ENCODE measurements at regions not wholly inside any gene's neighbourhood (a gene's known extent, or its start where the extent isn't known, plus 50 kb on each side); places are given as distances from the start of the nearest gene placed in this dataset.

GRCh38 chr3:154981201-154981600 lies 98.9 kb upstream of the MME start:
- no peaks in the 10 kb centered on the region for H3K4me1 Mint-ChIP-seq
- Histone ChIP-seq H3K4me3 (ENCODE audit: control extremely low read depth in 1 of 5, extremely low read depth in 1 of 5, insufficient read depth in 1 of 5, low read depth in 2 of 5, low read length in 4 of 5) (no peak overlapping the region), H3K27ac (ENCODE audit: low read length in 2 of 2) (no peak overlapping the region), H3K36me3 (replicated peaks in 1 of 2; ENCODE audit: control extremely low read depth in 1 of 2, control insufficient read depth in 1 of 2, extremely low read depth in 1 of 2, insufficient read depth in 2 of 2, low read length in 1 of 2) (no peaks in the 10 kb centered on the region), H3K27me3 (replicated peaks in 1 of 4; ENCODE audit: control extremely low read depth in 1 of 4, control insufficient read depth in 3 of 4, insufficient read depth in 4 of 4, low read length in 3 of 4) (no peaks in the 10 kb centered on the region), H3K9me3 (ENCODE audit: control extremely low read depth in 1 of 3, control insufficient read depth in 2 of 3, insufficient read depth in 1 of 3, low read length in 2 of 3) (no peaks in the 10 kb centered on the region), H4K20me1 (ENCODE audit: control insufficient read depth, insufficient read depth, low read length, poor library complexity, severe bottlenecking) (no peaks in the 10 kb centered on the region), H3K79me2 (ENCODE audit: control insufficient read depth, insufficient read depth, low read length) (no peaks in the 10 kb centered on the region), H2AFZ (ENCODE audit: insufficient read depth, low read depth, low read length, poor library complexity, severe bottlenecking) (no peak overlapping the region), H3K9ac (ENCODE audit: low read length) (no peak overlapping the region), H3K4me2 (replicated peaks; ENCODE audit: low read depth, low read length, poor library complexity, severe bottlenecking) (no peak overlapping the region), H3K4me1 (ENCODE audit: control insufficient read depth in 2 of 2, insufficient read depth in 2 of 2, low read length in 2 of 2) (no peaks in the 10 kb centered on the region)
- no peak for TF ChIP-seq EZH2 (IDR thresholded peaks at IDR 0.05; ENCODE audit: borderline replicate concordance, insufficient read depth, low read depth, low read length, poor library complexity, severe bottlenecking)
- TF ChIP-seq, protein P1, sequence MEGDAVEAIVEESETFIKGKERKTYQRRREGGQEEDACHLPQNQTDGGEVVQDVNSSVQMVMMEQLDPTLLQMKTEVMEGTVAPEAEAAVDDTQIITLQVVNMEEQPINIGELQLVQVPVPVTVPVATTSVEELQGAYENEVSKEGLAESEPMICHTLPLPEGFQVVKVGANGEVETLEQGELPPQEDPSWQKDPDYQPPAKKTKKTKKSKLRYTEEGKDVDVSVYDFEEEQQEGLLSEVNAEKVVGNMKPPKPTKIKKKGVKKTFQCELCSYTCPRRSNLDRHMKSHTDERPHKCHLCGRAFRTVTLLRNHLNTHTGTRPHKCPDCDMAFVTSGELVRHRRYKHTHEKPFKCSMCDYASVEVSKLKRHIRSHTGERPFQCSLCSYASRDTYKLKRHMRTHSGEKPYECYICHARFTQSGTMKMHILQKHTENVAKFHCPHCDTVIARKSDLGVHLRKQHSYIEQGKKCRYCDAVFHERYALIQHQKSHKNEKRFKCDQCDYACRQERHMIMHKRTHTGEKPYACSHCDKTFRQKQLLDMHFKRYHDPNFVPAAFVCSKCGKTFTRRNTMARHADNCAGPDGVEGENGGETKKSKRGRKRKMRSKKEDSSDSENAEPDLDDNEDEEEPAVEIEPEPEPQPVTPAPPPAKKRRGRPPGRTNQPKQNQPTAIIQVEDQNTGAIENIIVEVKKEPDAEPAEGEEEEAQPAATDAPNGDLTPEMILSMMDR (IDR thresholded peaks at IDR 0.05), result no peak
- H3K27ac Mint-ChIP-seq, result no peak overlapping the region
- no peak overlapping the region for H3K4me3 Mint-ChIP-seq
- no peaks in the 10 kb centered on the region for H3K27me3 Mint-ChIP-seq
- POLR2A ChIA-PET, result no interaction called here
- ATAC-seq (ENCODE audit: low read depth) (no peak), DNase-seq (no peak)
- CTCF ChIA-PET, result interaction anchor here (0.5 to 0.7 kb wide), 2 partner anchors 257 to 818 kb away, joined by 3 read pairs; no protein-coding TSS in a partner anchor
- H3K9me3 Mint-ChIP-seq (ENCODE audit: insufficient read depth), result no peaks in the 10 kb centered on the region
- intact Hi-C loops (cut with micrococcal nuclease), result no loop called here

DNA sequence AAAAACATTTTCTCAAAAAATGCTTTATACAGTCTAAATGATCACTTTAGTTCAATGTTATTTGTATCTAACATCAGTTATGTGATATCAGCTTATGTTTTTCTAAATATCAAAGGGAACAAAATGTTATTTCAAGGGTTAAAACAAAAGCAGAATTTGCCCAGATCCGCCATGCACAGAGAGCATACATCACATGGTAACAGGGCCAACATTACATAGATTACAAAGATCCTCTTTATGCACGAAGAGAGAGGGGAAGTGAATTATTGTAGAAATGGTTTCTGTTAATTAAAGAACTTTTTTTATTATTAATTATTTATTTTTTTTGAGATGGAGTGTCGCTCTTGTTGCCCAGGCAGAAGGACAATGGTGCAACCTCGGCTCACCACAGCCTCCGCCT lies 100.8 kb upstream of the MME start:
- ATAC-seq (ENCODE audit: low read depth) (no peak), DNase-seq (no peak)
- POLR2A ChIA-PET, result no interaction called here
- WGBS (ENCODE audit: insufficient coverage), result no CpG with 5 or more reads among the region's 5 CpGs
- no peak for TF ChIP-seq EZH2 (IDR thresholded peaks at IDR 0.05; ENCODE audit: borderline replicate concordance, insufficient read depth, low read depth, low read length, poor library complexity, severe bottlenecking)
- TF ChIP-seq, protein P1 (IDR thresholded peaks at IDR 0.05), result no peak
- Mint-ChIP-seq H3K9me3 (ENCODE audit: insufficient read depth) (no peaks in the 10 kb centered on the region), H3K4me3 (no peak overlapping the region), H3K4me1 (no peaks in the 10 kb centered on the region), H3K27me3 (no peaks in the 10 kb centered on the region), H3K27ac (no peak overlapping the region)
- no peak overlapping the region for H3K4me3 ChIP-seq (ENCODE audit: control extremely low read depth in 1 of 5, extremely low read depth in 1 of 5, insufficient read depth in 1 of 5, low read depth in 2 of 5, low read length in 4 of 5)
- H4K20me1 ChIP-seq (ENCODE audit: control insufficient read depth, insufficient read depth, low read length, poor library complexity, severe bottlenecking), result no peaks in the 10 kb centered on the region
- H3K9me3 ChIP-seq (ENCODE audit: control extremely low read depth in 1 of 3, control insufficient read depth in 2 of 3, insufficient read depth in 1 of 3, low read length in 2 of 3), result no peaks in the 10 kb centered on the region
- no peaks in the 10 kb centered on the region for H3K36me3 ChIP-seq (replicated peaks in 1 of 2; ENCODE audit: control extremely low read depth in 1 of 2, control insufficient read depth in 1 of 2, extremely low read depth in 1 of 2, insufficient read depth in 2 of 2, low read length in 1 of 2)
- no peak overlapping the region for H2AFZ ChIP-seq (ENCODE audit: insufficient read depth, low read depth, low read length, poor library complexity, severe bottlenecking)
- no peaks in the 10 kb centered on the region for H3K79me2 ChIP-seq (ENCODE audit: control insufficient read depth, insufficient read depth, low read length)
- no peaks in the 10 kb centered on the region for H3K27me3 ChIP-seq (replicated peaks in 1 of 4; ENCODE audit: control extremely low read depth in 1 of 4, control insufficient read depth in 3 of 4, insufficient read depth in 4 of 4, low read length in 3 of 4)
- no peaks in the 10 kb centered on the region for H3K4me1 ChIP-seq (ENCODE audit: control insufficient read depth in 2 of 2, insufficient read depth in 2 of 2, low read length in 2 of 2)
- H3K4me2 ChIP-seq (replicated peaks; ENCODE audit: low read depth, low read length, poor library complexity, severe bottlenecking), result no peak overlapping the region
- no peak overlapping the region for H3K9ac ChIP-seq (ENCODE audit: low read length)
- CTCF ChIA-PET, result no interaction called here
- H3K27ac ChIP-seq (ENCODE audit: low read length in 2 of 2), result no peak overlapping the region
- intact Hi-C loops (cut with micrococcal nuclease), result no loop called here

Data from B cell (primary cell).